ENCODE measurements at regions not wholly inside any gene's neighbourhood (a gene's known extent, or its start where the extent isn't known, plus 50 kb on each side); places are given as distances from the start of the nearest gene placed in this dataset.

DNA sequence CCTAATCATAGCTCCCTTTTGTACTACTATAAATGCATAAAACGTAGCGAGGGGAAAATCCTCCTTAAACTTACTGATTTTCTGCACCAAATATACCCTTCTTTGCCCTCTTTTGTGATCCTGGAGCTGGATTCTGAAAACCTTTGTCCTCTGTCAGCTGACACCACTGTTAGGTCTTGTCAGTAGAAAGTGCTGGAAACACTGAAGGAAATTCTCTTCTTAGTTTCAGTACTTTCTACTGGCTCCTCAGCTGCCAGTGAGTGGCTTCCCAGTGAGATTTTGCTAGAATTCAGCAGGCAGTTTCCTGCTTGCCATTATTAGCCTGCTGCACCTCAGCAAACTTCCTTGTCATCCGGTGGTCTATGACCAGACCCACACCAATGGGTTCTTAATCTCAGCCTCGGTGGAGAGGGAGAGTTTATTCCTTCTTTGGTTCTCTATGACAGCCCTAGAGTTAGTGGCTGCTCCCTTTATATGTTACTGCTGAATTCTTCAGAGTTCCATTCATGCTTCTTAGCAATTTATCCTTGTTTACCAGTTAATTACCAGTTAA lies 476.2 kb downstream of the FSCB start:
- Mint-ChIP-seq H3K27ac (ENCODE audit: unreplicated experiment) (no peak overlapping the region), H3K9me3 (ENCODE audit: unreplicated experiment) (no peaks in the 10 kb centered on the region), H3K4me1 (ENCODE audit: low read depth, unreplicated experiment) (no peaks in the 10 kb centered on the region), H3K36me3 (ENCODE audit: unreplicated experiment) (no peaks in the 10 kb centered on the region), H3K27me3 (ENCODE audit: unreplicated experiment) (no peaks in the 10 kb centered on the region), H3K4me3 (ENCODE audit: unreplicated experiment) (no peak overlapping the region)
- TF ChIP-seq, protein P1, sequence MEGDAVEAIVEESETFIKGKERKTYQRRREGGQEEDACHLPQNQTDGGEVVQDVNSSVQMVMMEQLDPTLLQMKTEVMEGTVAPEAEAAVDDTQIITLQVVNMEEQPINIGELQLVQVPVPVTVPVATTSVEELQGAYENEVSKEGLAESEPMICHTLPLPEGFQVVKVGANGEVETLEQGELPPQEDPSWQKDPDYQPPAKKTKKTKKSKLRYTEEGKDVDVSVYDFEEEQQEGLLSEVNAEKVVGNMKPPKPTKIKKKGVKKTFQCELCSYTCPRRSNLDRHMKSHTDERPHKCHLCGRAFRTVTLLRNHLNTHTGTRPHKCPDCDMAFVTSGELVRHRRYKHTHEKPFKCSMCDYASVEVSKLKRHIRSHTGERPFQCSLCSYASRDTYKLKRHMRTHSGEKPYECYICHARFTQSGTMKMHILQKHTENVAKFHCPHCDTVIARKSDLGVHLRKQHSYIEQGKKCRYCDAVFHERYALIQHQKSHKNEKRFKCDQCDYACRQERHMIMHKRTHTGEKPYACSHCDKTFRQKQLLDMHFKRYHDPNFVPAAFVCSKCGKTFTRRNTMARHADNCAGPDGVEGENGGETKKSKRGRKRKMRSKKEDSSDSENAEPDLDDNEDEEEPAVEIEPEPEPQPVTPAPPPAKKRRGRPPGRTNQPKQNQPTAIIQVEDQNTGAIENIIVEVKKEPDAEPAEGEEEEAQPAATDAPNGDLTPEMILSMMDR (IDR thresholded peaks at IDR 0.05; ENCODE audit: partially characterized antibody, unreplicated experiment): no peak
- DNase-seq: no peak

DNA sequence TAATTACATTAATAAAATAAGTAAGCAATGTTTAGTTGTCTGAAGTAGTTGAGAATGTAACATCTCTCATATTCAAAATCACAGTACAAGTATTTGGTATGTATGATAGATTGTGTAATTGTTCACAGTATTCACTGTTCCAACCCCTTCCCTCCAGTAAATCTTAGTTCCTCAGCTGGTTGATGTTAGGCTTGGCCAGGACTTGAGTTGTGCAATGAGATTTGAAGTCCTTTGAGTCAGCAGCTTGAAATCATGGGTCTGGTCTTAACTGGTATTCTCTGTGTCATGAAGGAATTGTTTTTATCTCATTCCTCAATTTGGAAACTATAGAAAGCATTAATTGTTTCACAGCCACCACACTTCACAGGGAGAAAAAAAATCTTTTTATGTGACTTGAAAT lies 477.1 kb downstream of the FSCB start:
- H3K4me1 Mint-ChIP-seq (ENCODE audit: low read depth, unreplicated experiment): no peaks in the 10 kb centered on the region

DNA sequence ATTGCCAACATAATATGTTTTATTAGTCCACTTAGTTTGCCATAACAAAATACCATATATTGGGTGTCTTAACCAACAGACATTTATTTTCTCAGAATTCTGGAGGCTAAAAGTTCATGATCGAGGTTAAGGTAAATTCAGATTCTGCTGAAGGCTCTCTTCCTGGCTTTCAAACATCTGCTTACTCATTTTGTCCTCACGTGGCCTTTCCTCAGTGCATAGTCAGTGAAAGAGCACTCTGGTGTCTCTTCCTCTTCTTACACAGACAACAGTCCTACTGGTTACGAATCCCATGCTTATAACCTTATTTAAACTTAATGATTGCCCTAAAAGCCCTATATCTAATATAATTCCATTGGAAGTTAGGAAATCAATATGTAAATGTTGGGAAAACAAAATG lies 479.7 kb downstream of the FSCB start:
- peaks cover 3% of the 10 kb centered on the region for H3K27me3 Mint-ChIP-seq (ENCODE audit: unreplicated experiment)

More for the DNA sequence above, 477.1 kb downstream of the FSCB start:
- DNase-seq: no peak
- Mint-ChIP-seq H3K4me3 (ENCODE audit: unreplicated experiment) (no peak overlapping the region), H3K27me3 (ENCODE audit: unreplicated experiment) (no peaks in the 10 kb centered on the region), H3K36me3 (ENCODE audit: unreplicated experiment) (no peaks in the 10 kb centered on the region), H3K9me3 (ENCODE audit: unreplicated experiment) (no peaks in the 10 kb centered on the region), H3K27ac (ENCODE audit: unreplicated experiment) (no peak overlapping the region)
- TF ChIP-seq, protein P1 (IDR thresholded peaks at IDR 0.05; ENCODE audit: partially characterized antibody, unreplicated experiment): no peak

DNA sequence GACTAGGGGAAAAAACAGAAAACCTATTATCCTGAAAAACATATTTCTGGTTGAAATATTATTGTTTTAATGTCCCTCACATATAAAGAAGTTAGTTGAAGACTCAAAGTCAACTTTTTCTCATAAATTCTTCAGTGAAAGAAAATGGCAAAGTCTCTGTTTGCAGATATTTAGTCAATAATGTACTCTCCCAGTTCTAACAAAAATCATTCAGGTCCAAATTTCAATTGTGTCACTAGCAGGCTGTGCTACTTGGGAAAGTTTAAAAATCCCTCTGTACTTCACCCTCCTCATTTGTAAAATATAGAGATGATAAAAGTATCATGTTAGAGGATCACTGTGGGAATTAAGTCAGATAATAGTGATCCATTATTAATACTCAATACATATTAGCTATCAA lies 496.5 kb downstream of the FSCB start:
- H3K27ac Mint-ChIP-seq (ENCODE audit: unreplicated experiment): no peak overlapping the region
- no peak for DNase-seq
- H3K4me3 Mint-ChIP-seq (ENCODE audit: unreplicated experiment): no peak overlapping the region
- H3K4me1 Mint-ChIP-seq (ENCODE audit: low read depth, unreplicated experiment): no peaks in the 10 kb centered on the region
- no peaks in the 10 kb centered on the region for H3K27me3 Mint-ChIP-seq (ENCODE audit: unreplicated experiment)
- TF ChIP-seq, protein P1 (IDR thresholded peaks at IDR 0.05; ENCODE audit: partially characterized antibody, unreplicated experiment): no peak
- no peaks in the 10 kb centered on the region for H3K36me3 Mint-ChIP-seq (ENCODE audit: unreplicated experiment)
- H3K9me3 Mint-ChIP-seq (ENCODE audit: unreplicated experiment): peaks cover 2% of the 10 kb centered on the region

More for the DNA sequence above, 479.7 kb downstream of the FSCB start:
- no peak overlapping the region for H3K4me3 Mint-ChIP-seq (ENCODE audit: unreplicated experiment)
- no peaks in the 10 kb centered on the region for H3K36me3 Mint-ChIP-seq (ENCODE audit: unreplicated experiment)
- H3K27ac Mint-ChIP-seq (ENCODE audit: unreplicated experiment): no peak overlapping the region
- no peaks in the 10 kb centered on the region for H3K9me3 Mint-ChIP-seq (ENCODE audit: unreplicated experiment)
- DNase-seq: no peak
- no peaks in the 10 kb centered on the region for H3K4me1 Mint-ChIP-seq (ENCODE audit: low read depth, unreplicated experiment)
- TF ChIP-seq, protein P1 (IDR thresholded peaks at IDR 0.05; ENCODE audit: partially characterized antibody, unreplicated experiment): no peak

DNA sequence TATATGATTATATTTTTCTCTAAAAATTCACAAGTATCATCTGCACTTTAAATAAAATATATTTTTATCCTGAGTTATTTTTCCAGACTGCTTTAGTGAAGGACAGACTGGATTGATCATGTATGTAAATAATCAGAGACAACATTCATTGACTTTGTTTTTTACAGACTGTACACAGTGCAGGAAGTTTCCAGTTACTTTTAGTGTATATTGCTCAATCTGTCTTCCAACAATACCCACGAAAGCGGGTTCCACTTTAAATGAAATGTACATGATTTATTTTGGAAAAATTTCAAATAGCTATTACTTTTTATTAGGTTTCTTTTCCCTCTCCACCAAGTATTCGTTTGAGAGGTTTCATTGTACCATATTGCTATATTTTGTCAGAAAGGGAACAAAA lies 497.0 kb downstream of the FSCB start:
- Mint-ChIP-seq H3K9me3 (ENCODE audit: unreplicated experiment) (peaks cover 2% of the 10 kb centered on the region), H3K4me1 (ENCODE audit: low read depth, unreplicated experiment) (no peaks in the 10 kb centered on the region), H3K27ac (ENCODE audit: unreplicated experiment) (no peak overlapping the region), H3K36me3 (ENCODE audit: unreplicated experiment) (no peaks in the 10 kb centered on the region), H3K27me3 (ENCODE audit: unreplicated experiment) (no peaks in the 10 kb centered on the region), H3K4me3 (ENCODE audit: unreplicated experiment) (no peak overlapping the region)
- no peak for DNase-seq
- TF ChIP-seq, protein P1 (IDR thresholded peaks at IDR 0.05; ENCODE audit: partially characterized antibody, unreplicated experiment): no peak
